GM12878 (cell line): ENCODE measurements at regions not wholly inside any gene's neighbourhood (a gene's known extent, or its start where the extent isn't known, plus 50 kb on each side); places are given as distances from the start of the nearest gene placed in this dataset.

Experiments used
- ATAC-seq: fragments of 200-7000 bp; cut with Tn5 transposase; 3 replicates; pipeline ENCODE4 v1.9.1; 2020; ENCODE audit warnings: mild to moderate bottlenecking, moderate library complexity
- BruUV-seq: library from RNA; stranded (reverse); fragments of 400-500 nt; replicated peaks from 2 replicates; lab custom pipeline; 2021; lab: Mats Ljungman, UMichigan
- CTCF ChIA-PET: fragments of 300-600 bp; sonication (Branson Sonifier 250); formaldehyde crosslinking; extraction: SDS; loops from one replicate; lab custom pipeline; 2021; ENCODE audit warnings: inconsistent platforms; lab: Yijun Ruan, JAX
- POLR2A ChIA-PET: fragments of 350-600 bp; formaldehyde crosslinking; extraction: SDS; loops from one replicate; lab custom pipeline; 2021; ENCODE audit warnings: inconsistent platforms; lab: Charles Lee
- RAD21 ChIA-PET: fragments of 300-600 bp; sonication (Branson Sonifier 250); formaldehyde crosslinking; loops from one replicate; lab custom pipeline; 2023; ENCODE audit warnings: antibody characterized with exemption; ENCODE audit not compliant: unreplicated experiment; lab: Charles Lee
- SMC1A ChIA-PET: fragments of 300-600 bp; sonication (Branson Sonifier 250); formaldehyde crosslinking; loops from one replicate; lab custom pipeline; 2023; ENCODE audit not compliant: unreplicated experiment, uncharacterized antibody; lab: Charles Lee
- DNase-seq: peaks from one replicate; pipeline ENCODE4 v3.0.0-alpha.2; 2011; ENCODE audit warnings: low read depth, low spot score
- FAIRE-seq: peaks from 3 replicates; lab custom pipeline; 2011; peaks lifted over from hg19 to GRCh38; lab: Jason Lieb, UNC
- H2AFZ ChIP-seq: 2 replicates; pipeline ENCODE4 v1.6.0; 2011; ENCODE audit warnings: low read depth, low read length, control low read depth; ENCODE audit not compliant: control insufficient read depth
- H3K27ac ChIP-seq: 2 replicates; pipeline ENCODE4 v1.5.1; 2011; ENCODE audit warnings: control low read depth; ENCODE audit not compliant: control insufficient read depth, insufficient read depth
- H3K27me3 ChIP-seq, 2 experiments: replicated peaks in 1 of 2; 2 replicates each; pipeline versions ENCODE4 v1.6.0 to v1.6.1; 2011; ENCODE audit warnings: low read length in 1 of 2; ENCODE audit not compliant: control insufficient read depth in 2 of 2, insufficient read depth in 2 of 2
- H3K36me3 ChIP-seq, 2 experiments: 2 replicates each; pipeline ENCODE4 v1.5.1; 2011; ENCODE audit warnings: low read length in 1 of 2; ENCODE audit not compliant: control insufficient read depth in 2 of 2, insufficient read depth in 2 of 2
- H3K4me1 ChIP-seq: 2 replicates; pipeline ENCODE4 v1.6.1; 2011; ENCODE audit warnings: mild to moderate bottlenecking, low read length, moderate library complexity, mixed read lengths; ENCODE audit not compliant: control insufficient read depth, insufficient read depth
- H3K4me2 ChIP-seq: 2 replicates; pipeline ENCODE4 v1.6.0; 2011; ENCODE audit warnings: control low read depth; ENCODE audit not compliant: control insufficient read depth, insufficient read depth
- H3K4me3 ChIP-seq: fragments of 200-600 bp; sonication (generic); 2 replicates; pipeline ENCODE4 v1.5.1; 2016
- H3K79me2 ChIP-seq: 2 replicates; pipeline ENCODE4 v1.6.0; 2011; ENCODE audit warnings: low read length; ENCODE audit not compliant: control insufficient read depth, insufficient read depth
- H3K9ac ChIP-seq: 2 replicates; pipeline ENCODE4 v1.8.0; 2011; ENCODE audit warnings: low read length, control low read depth, mixed read lengths; ENCODE audit not compliant: control insufficient read depth, insufficient read depth
- H3K9me3 ChIP-seq: replicated peaks from 3 replicates; pipeline ENCODE4 v1.5.1; 2011; ENCODE audit warnings: mild to moderate bottlenecking, low read length; ENCODE audit not compliant: control insufficient read depth, insufficient read depth
- H4K20me1 ChIP-seq: 2 replicates; pipeline ENCODE4 v1.6.0; 2011; ENCODE audit not compliant: control insufficient read depth, insufficient read depth
- CUX1 ChIP-seq: IDR thresholded peaks from 2 replicates; pipeline ENCODE4 v1.6.1; 2012; ENCODE audit warnings: improper control_type of control experiment, low read depth, low read length; ENCODE audit not compliant: insufficient replicate concordance
- DPF2 ChIP-seq: fragments of 450-650 bp; IDR thresholded peaks from 2 replicates; pipeline ENCODE4 v1.6.1; 2017; ENCODE audit warnings: mild to moderate bottlenecking
- EGR1 ChIP-seq, 2 experiments: IDR thresholded peaks; 1 replicate in 1 of 2; 2 replicates in 1 of 2; pipeline ENCODE4 v1.6.1; 2011 to 2012; ENCODE audit warnings: low read depth in 2 of 2, low read length in 2 of 2, borderline replicate concordance in 1 of 2, mild to moderate bottlenecking in 1 of 2, moderate library complexity in 1 of 2
- ETV6 ChIP-seq, 2 experiments: fragments of 450-650 bp in 1 of 2; IDR thresholded peaks in 1 of 2; conservative IDR thresholded peaks in 1 of 2; 2 replicates each; pipeline ENCODE4 v1.6.1; 2014; ENCODE audit warnings: antibody characterized with exemption in 1 of 2, borderline replicate concordance in 1 of 2, low read depth in 1 of 2, mild to moderate bottlenecking in 1 of 2, moderate library complexity in 1 of 2
- NR2F1 ChIP-seq: fragments of 450-650 bp; conservative IDR thresholded peaks from 2 replicates; pipeline ENCODE4 v1.6.1; 2017; ENCODE audit warnings: mild to moderate bottlenecking
- USF1 ChIP-seq: IDR thresholded peaks from 2 replicates; pipeline ENCODE4 v1.6.1; 2011; ENCODE audit warnings: borderline replicate concordance, low read depth, mild to moderate bottlenecking, moderate library complexity, mixed read lengths, low read length; ENCODE audit not compliant: insufficient read depth; ENCODE audit errors: extremely low read length
- ZBED1 ChIP-seq: IDR thresholded peaks from 2 replicates; pipeline ENCODE4 v1.6.1; 2016; ENCODE audit warnings: borderline replicate concordance
- ZBTB40 ChIP-seq: fragments of 450-650 bp; IDR thresholded peaks from 2 replicates; pipeline ENCODE4 v1.6.1; 2016; ENCODE audit warnings: mild to moderate bottlenecking, moderate library complexity, borderline replicate concordance
- ZNF384 ChIP-seq: IDR thresholded peaks from 2 replicates; pipeline ENCODE4 v1.6.1; 2012; ENCODE audit warnings: low read depth, mild to moderate bottlenecking, low read length, improper control_type of control experiment, borderline replicate concordance
- WGBS: methylation state at CpG from one replicate; pipeline ENCODE4 v1.1.6; 2016; ENCODE audit warnings: low lambda C conversion rate; ENCODE audit not compliant: insufficient replicate concordance, insufficient coverage; ENCODE audit errors: missing lambda C conversion rate; 5-methylcytosine and 5-hydroxymethylcytosine counted together
- in situ Hi-C: fragments of 300-500 bp; cut with MboI; formaldehyde crosslinking; loops from 9 replicates; pipeline ENCODE4 v1.14.3; 2018; ENCODE audit warnings: mixed read lengths
- intact Hi-C: fragments of 100-400 bp; cut with micrococcal nuclease; formaldehyde crosslinking; loops from one replicate; pipeline ENCODE4 v1.14.2; 2022; ENCODE audit not compliant: unreplicated experiment

GRCh38 chr3:177973241-177973840 is 562.9 kb upstream of the KCNMB2 start:
- ChIA-PET CTCF (interaction anchor here (1.7 kb wide), 1 partner anchor 10 kb away, joined by 3 read pairs; no protein-coding TSS in a partner anchor), SMC1A (no interaction called here), POLR2A (no interaction called here), RAD21 (no interaction called here)
- 12% methylated on average over 2 of the region's 2 CpGs for WGBS
- Histone ChIP-seq H3K4me3 (no peak overlapping the region), H3K27me3 (no peaks in the 10 kb centered on the region), H3K4me2 (no peak overlapping the region), H4K20me1 (no peaks in the 10 kb centered on the region), H3K79me2 (no peaks in the 10 kb centered on the region), H3K4me1 (no peaks in the 10 kb centered on the region), H3K36me3 (no peaks in the 10 kb centered on the region), H3K9me3 (no peaks in the 10 kb centered on the region), H3K27ac (no peak overlapping the region), H2AFZ (no peak overlapping the region), H3K9ac (no peak overlapping the region)
- in situ Hi-C loops: no loop called here
- DNase-seq: no peak
- BruUV-seq: no TSS peak
- TF ChIP-seq ETV6 (conservative IDR thresholded peaks at IDR 0.05 in 1 of 2, IDR thresholded peaks at IDR 0.05 in 1 of 2; ENCODE audit: borderline replicate concordance in 1 of 2, low read depth in 1 of 2) (no peak), ZBTB40 (no peak), USF1 (no peak), EGR1 (IDR thresholded peaks at IDR 0.05; ENCODE audit: borderline replicate concordance in 1 of 2, low read depth in 2 of 2, low read length in 2 of 2) (no peak), NR2F1 (no peak), ZNF384 (no peak), ZBED1 (no peak), DPF2 (no peak), CUX1 (no peak)
- peak; percentile 18 for FAIRE-seq
- intact Hi-C loops: no loop called here
- ATAC-seq: peak; percentile 36; the same call in 1 of the 3 replicates
